ENCODE measurements at regions not wholly inside any gene's neighbourhood (a gene's known extent, or its start where the extent isn't known, plus 50 kb on each side); places are given as distances from the start of the nearest gene placed in this dataset.

DNA sequence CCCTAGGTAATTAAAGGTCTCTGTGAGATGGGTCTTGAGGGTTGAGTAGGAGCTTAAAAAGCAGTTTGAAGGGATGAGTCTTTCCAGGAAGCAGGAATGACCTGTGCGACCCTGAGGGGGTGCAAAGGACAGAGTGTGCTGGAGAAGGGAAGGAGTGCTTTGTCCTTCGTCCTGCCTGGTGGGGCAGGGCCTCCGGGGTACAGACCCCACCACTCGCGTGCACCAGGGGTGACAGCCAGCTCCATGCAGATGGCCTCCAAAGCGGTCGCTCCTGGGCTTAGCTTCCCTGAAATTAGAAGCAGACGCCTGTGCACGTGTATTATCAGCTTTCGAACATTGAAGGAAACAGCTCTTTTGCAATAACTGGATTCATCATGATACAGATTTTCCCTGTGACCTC, 959.8 kb downstream of the BRD1 start:
- no peak for DNase-seq (ENCODE audit: low read depth, low spot score)

DNA sequence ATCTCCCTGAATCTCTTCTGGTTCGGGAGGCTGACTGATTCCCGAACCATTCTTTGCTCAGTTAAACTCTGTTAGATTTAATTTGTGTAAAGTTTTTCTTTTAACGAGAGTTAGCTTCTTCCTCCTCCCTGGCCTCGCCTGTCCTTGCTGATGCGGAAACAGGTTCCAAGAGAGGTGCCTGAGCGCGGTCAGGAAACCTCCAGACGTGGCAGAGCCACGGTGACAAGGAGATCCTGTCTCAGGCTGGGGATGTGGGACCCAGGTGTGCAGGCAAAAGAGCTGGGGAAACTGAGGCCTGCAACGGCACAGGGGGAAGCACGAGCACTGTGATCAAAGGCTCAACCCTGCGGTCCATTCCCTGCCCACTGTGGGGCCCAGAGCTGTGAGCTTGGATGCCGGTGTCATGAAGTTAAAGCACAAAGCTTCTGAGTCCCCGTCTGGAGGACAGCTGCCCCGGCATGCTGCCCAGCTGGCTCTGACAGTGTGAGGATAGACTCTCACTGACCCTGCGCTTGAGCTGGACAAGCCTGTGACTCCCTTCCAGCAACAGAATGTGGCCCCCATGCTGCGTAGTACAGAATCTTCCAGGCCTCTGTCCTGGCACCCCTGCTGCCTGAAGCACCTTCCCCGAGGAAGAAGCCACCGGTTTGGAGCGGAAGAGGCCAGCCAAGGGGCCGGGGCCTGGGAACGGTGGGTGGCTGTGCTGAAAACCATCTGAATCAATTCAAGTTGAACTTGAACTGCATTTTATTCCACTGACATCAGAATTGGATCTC, 960.6 kb downstream of the BRD1 start:
- DNase-seq (ENCODE audit: low read depth, low spot score): no peak

DNA sequence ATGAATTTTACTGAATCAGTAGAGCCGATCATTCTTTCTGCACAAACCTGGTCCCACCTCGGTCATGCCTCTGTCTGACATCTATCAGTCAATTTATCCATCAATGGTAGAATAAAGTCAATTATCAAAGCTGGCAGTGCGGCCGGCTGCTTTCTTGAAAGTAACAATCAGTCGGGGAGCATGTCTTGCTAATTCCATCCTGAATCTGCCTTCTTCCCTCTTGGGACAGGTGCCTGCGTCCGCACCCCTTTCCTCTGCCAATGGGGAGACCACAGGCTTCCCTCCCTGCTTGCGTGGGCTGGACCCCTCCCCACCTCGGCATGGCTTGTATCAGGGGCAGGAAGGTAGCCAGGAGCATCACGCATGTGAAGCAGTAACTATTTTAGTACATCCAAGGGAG, 962.9 kb downstream of the BRD1 start:
- DNase-seq (ENCODE audit: low read depth, low spot score): no peak

DNA sequence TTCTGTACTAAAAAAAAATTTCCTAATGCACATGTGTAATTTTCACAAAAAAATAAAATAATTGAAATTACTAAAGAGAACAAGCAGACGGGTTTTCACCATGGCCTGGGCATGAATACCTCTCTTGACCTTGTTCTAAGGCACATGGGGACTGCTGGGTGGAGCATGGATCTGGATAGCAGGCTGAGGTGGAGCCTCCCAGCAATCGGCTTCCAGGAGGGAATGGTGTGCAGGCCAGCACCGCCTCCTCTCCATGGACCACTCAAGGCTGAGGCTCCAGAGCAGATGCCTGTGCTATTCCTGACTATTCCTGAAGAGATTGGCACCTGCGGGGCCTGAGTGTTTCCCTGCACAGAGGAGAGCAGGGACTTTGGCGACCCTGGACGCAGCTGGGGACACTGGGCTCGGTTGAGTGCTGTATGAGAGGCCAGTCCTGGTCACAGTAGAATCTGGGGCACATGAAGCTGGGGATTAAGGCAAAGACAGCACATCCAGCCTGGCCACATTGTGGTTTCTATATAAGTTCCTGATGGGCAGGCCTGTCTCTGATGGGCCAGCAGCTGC, 963.6 kb downstream of the BRD1 start:
- no peak for DNase-seq (ENCODE audit: low read depth, low spot score)

- DNase-seq (ENCODE audit: low read depth, low spot score): no peak
These were observed 967.1 kb downstream of the BRD1 start for GRCh38 chr22:48860557-48860956.

DNA sequence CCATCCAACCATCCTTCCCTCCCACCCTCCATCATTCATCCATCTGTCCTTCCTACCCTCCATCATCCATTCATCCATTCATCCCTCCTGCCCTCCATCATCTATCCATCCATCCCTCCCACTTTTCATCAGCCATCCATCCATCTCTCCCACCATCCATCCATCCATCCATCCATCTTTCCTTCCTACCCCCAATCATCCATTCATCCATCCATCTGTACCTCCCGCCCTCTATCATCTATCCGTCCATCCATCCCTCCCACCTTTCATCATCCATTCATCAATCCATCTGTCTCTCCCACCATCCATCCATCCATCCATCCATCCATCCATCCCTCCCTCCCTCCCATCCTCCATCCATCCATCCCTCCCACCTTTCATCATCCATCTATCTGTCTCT, 968.8 kb downstream of the BRD1 start:
- no peak for DNase-seq (ENCODE audit: low read depth, low spot score)

GRCh38 chr22:48858121-48858520, 969.6 kb downstream of the BRD1 start:
- no peak for DNase-seq (ENCODE audit: low read depth, low spot score)

DNA sequence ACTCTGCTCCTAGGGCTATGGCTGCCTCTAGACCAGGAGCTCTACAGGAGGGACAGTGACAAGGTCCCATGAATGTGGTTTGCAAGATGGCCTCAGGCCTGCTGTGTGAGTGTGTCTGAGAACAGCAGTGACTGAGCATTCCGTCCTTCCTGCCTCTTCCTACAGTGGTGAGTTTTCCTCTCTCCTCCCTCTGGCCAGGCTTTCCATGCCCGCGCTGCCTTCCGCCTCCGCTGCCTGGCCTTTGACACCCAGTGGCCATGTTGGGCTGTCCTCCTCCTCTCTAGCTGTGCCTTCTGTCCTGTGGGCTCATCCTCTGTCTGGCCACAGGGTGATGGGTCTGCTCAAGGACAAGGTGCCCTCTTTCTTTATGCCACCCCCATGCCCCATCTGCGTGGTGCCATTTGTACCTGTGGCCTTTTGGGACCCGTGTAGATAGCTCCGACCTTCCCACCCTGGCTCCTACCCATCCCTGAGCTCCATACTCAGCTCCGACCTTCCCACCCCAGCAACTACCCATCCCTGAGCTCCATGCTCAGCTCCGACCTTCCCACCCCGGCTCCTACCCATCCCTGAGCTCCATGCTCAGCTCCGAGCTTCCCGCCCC, 970.4 kb downstream of the BRD1 start:
- DNase-seq (ENCODE audit: low read depth, low spot score): no peak

- no peak for DNase-seq (ENCODE audit: low read depth, low spot score)
These were observed 971.4 kb downstream of the BRD1 start for GRCh38 chr22:48856308-48856615.

GRCh38 chr22:48855593-48856307, 971.9 kb downstream of the BRD1 start:
- no peak for DNase-seq (ENCODE audit: low read depth, low spot score)

DNA sequence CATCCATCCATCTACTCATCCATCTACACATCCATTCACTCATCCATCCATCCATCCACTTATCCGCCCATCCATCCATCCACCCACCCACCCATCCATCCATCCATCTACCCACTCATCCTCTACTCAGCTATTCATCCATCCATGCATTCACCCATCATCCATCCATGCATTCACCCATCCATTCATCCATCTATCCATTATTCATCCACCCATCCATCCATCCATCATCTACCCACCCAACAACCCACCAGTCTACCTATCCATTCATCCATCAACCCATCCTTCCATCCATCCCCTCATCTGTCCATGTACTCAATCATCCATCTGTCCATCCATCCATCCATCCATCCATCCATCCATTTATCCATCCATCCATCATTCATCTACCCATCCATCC, 972.7 kb downstream of the BRD1 start:
- no peak for DNase-seq (ENCODE audit: low read depth, low spot score)

DNA sequence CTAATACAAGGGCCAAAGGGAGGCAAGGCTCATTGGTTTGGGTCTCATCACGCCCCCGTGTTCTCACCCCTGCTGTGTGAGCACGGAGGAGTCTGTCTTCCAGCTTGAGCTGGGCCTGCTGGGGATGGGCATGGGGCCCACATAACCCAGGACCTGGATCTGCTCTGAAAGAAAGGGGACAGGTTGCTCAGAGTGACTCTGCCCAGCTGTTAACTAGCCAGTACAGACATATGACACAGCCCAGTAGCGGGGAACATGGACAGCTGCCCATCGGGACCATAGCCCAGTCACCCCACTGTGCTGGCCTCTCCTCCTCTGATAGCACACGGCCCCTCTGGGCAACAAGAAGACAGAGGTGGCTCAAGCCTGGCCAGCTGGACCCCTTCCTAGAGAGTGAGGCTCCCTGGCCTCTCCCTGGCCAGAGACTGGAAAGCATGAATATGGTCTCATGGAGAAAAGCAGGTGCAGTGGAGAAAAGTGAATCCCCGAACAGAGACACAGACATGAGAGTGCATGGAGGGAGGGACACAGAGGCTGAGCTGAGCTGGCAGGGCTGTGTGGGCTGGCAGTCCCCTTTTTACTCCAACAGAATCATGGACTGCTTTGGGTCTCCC, 973.9 kb downstream of the BRD1 start:
- DNase-seq (ENCODE audit: low read depth, low spot score): no peak

- DNase-seq (ENCODE audit: low read depth, low spot score): no peak
These were observed 975.6 kb downstream of the BRD1 start for GRCh38 chr22:48851933-48852549.

DNA sequence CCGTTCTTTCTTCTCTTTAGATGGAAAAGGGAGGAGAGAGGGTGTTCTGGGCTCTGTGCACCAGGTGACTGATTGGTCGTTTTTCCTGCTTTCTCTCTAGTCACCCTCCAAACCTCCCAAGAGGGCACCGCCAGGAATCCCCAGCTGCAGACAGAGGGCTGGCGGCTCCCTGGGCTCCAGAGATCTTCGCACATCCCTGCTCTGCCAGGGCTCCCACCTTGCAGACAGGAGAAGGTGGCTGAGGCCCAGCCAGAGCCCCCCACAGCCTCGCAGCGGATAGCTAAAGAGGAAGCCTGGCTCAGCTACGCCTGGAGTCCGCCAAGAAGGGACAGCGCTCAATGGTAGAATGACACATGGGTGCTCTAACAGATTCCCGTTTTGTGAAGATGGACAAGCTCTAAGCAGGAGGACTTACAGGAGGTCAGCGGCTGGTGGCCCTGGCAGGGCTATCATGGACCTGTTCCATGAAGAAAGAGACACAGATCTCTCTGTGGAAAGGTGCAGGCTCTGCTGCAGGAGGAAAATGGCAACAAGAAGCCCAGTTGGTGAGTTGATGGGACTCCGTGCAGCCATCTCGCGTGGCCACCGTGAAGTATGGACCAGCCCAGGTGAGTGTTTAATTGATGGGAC, 976.9 kb downstream of the BRD1 start:
- DNase-seq (ENCODE audit: low read depth, low spot score): no peak

GRCh38 chr22:48849963-48850657, 977.6 kb downstream of the BRD1 start:
- DNase-seq (ENCODE audit: low read depth, low spot score): no peak

GRCh38 chr22:48849219-48849912, 978.3 kb downstream of the BRD1 start:
- DNase-seq (ENCODE audit: low read depth, low spot score): no peak

DNA sequence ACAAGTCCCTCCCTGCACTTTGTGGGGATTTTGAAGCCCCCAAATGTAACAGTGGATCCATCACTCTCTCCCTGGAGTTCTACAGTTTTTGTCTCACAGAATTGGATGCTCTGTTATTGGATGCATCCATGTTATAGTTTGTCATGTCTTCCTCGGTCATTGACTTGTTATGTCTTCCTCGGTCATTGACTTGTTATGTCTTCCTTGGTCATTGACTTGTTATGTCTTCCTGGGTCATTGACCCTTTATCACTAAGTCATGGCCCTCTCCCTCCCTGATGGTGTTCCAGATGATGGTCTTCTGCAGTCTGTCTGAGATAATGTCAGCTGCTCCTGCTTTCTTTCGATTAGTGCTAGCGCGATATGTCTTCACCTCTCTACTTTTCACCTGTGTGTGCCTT, 981.5 kb downstream of the BRD1 start:
- no peak for DNase-seq (ENCODE audit: low read depth, low spot score)

- DNase-seq (ENCODE audit: low read depth, low spot score): no peak
These were observed 982.2 kb downstream of the BRD1 start for GRCh38 chr22:48845356-48845936.

- no peak for DNase-seq (ENCODE audit: low read depth, low spot score)
These were observed 983.5 kb downstream of the BRD1 start for GRCh38 chr22:48844056-48844675.
